K562 (cell line): ENCODE measurements at regions not wholly inside any gene's neighbourhood (a gene's known extent, or its start where the extent isn't known, plus 50 kb on each side); places are given as distances from the start of the nearest gene placed in this dataset.

Experiments
- ATAC-seq: fragments of 200-7000 bp; cut with Tn5 transposase; 3 replicates; pipeline ENCODE4 v1.9.1; 2020; ENCODE audit warnings: moderate library complexity
- BruUV-seq: library from RNA; stranded (reverse); fragments of 400-500 nt; replicated peaks from 2 replicates; lab custom pipeline; 2021; lab: Mats Ljungman, UMichigan
- CTCF ChIA-PET: fragments of 300-600 bp; formaldehyde crosslinking; extraction: SDS; loops from one replicate; lab custom pipeline; 2021; ENCODE audit warnings: low intra/inter-chr PET ratio; lab: Yijun Ruan, JAX
- POLR2A ChIA-PET: fragments of 300-600, 350-650 bp; sonication (Branson Sonifier 250); formaldehyde crosslinking; extraction: SDS; loops from one replicate; lab custom pipeline; 2021; ENCODE audit warnings: antibody characterized with exemption, inconsistent platforms; lab: Yijun Ruan, JAX
- DNase-seq, 4 experiments: peaks; one replicate each; pipeline versions ENCODE4 v3.0.0 to v3.0.0-alpha.2; 2011 to 2018; ENCODE audit warnings: low spot score in 3 of 4, mixed read lengths in 3 of 4; ENCODE audit errors: extremely low read depth in 1 of 4
- FAIRE-seq: peaks from 2 replicates; lab custom pipeline; 2011; peaks lifted over from hg19 to GRCh38; lab: Jason Lieb, UNC
- H2AFZ ChIP-seq: 2 replicates; pipeline ENCODE4 v1.6.0; 2011; ENCODE audit warnings: low read depth, low read length, control low read depth, inconsistent platforms
- H3K27ac ChIP-seq: fragments of 200-600 bp; 3 replicates; pipeline ENCODE4 v1.8.0; 2011; ENCODE audit warnings: low read depth, mild to moderate bottlenecking, control low read depth, inconsistent platforms, low read length, moderate library complexity, mixed read lengths; ENCODE audit errors: extremely low read depth
- H3K27me3 ChIP-seq, 2 experiments: fragments of 300-600 bp in 1 of 2; 2 replicates in 1 of 2; 3 replicates in 1 of 2; pipeline versions ENCODE4 v1.6.0 to v1.8.0; 2011; ENCODE audit warnings: inconsistent platforms in 2 of 2, low read length in 2 of 2, mild to moderate bottlenecking in 1 of 2, mixed read lengths in 1 of 2, moderate library complexity in 1 of 2; ENCODE audit not compliant: control insufficient read depth in 2 of 2, insufficient read depth in 2 of 2
- H3K36me3 ChIP-seq: fragments of 300-600 bp; 3 replicates; pipeline ENCODE4 v1.8.0; 2011; ENCODE audit warnings: mild to moderate bottlenecking, low read length, inconsistent platforms; ENCODE audit not compliant: control insufficient read depth, insufficient read depth
- H3K4me1 ChIP-seq, 2 experiments: fragments of 200-600 bp in 1 of 2; replicated peaks in 1 of 2; 2 replicates in 1 of 2; 3 replicates in 1 of 2; pipeline versions ENCODE4 v1.5.1 to v1.8.0; 2011; ENCODE audit warnings: inconsistent platforms in 2 of 2, low read length in 2 of 2, mild to moderate bottlenecking in 1 of 2, mixed read lengths in 1 of 2, moderate library complexity in 1 of 2; ENCODE audit not compliant: control insufficient read depth in 2 of 2, insufficient read depth in 2 of 2
- H3K4me2 ChIP-seq: 2 replicates; pipeline ENCODE4 v1.6.1; 2011; ENCODE audit warnings: low read length, control low read depth, inconsistent platforms, mixed read lengths; ENCODE audit not compliant: insufficient read depth
- H3K4me3 ChIP-seq: fragments of 200-600 bp; sonication (generic), shearing (Covaris generic); 2 replicates; pipeline ENCODE4 v1.5.1; 2016; ENCODE audit warnings: control low read depth, inconsistent platforms
- H3K79me2 ChIP-seq: fragments of 200-600 bp; 3 replicates; pipeline ENCODE4 v1.8.0; 2011; ENCODE audit warnings: low read length, inconsistent platforms; ENCODE audit not compliant: control insufficient read depth, insufficient read depth
- H3K9ac ChIP-seq, 2 experiments: 2 replicates each; pipeline versions ENCODE4 v1.6.0 to v1.6.1; 2011; ENCODE audit warnings: low read depth in 2 of 2, low read length in 2 of 2, control low read depth in 1 of 2, inconsistent platforms in 1 of 2, mild to moderate bottlenecking in 1 of 2, mixed read lengths in 1 of 2; ENCODE audit not compliant: insufficient read depth in 1 of 2
- H3K9me1 ChIP-seq: one replicate; pipeline ENCODE4 v1.6.0; 2011; ENCODE audit warnings: inconsistent platforms, mild to moderate bottlenecking, low read length, moderate library complexity; ENCODE audit not compliant: control insufficient read depth, insufficient read depth
- H3K9me3 ChIP-seq: replicated peaks from 2 replicates; pipeline ENCODE4 v1.5.1; 2011; ENCODE audit warnings: low read depth, low read length, inconsistent platforms; ENCODE audit not compliant: control insufficient read depth, insufficient read depth
- H4K20me1 ChIP-seq: replicated peaks from 2 replicates; pipeline ENCODE4 v1.6.1; 2011; ENCODE audit warnings: low read length, inconsistent platforms, mixed read lengths; ENCODE audit not compliant: control insufficient read depth, insufficient read depth
- ARID1B ChIP-seq: fragments of 450-650 bp; IDR thresholded peaks from 2 replicates; pipeline ENCODE4 v1.6.1; 2016; ENCODE audit warnings: antibody characterized with exemption, mild to moderate bottlenecking, inconsistent platforms
- CHD1 ChIP-seq: fragments of 200-600 bp; sonication (generic); IDR thresholded peaks from one replicate; pipeline ENCODE4 v1.6.1; 2012; ENCODE audit warnings: mild to moderate bottlenecking, moderate library complexity, low read length, inconsistent platforms
- CSDE1 ChIP-seq, 2 experiments: fragments of 450-650 bp; IDR thresholded peaks; 2 replicates each; pipeline ENCODE4 v1.6.1; 2016; ENCODE audit warnings: mild to moderate bottlenecking in 1 of 2
- FOXK2 ChIP-seq, 2 experiments: fragments of 450-650 bp; IDR thresholded peaks in 1 of 2; conservative IDR thresholded peaks in 1 of 2; 2 replicates each; pipeline ENCODE4 v1.6.1; 2016; ENCODE audit warnings: low read depth in 2 of 2, mild to moderate bottlenecking in 1 of 2
- HNRNPL ChIP-seq: fragments of 200-400 bp; formaldehyde crosslinking; IDR thresholded peaks from 2 replicates; pipeline ENCODE4 v1.6.1; 2017; ENCODE audit warnings: low read depth, mild to moderate bottlenecking, low read length
- IRF1 ChIP-seq: sonication (generic); formaldehyde crosslinking; IDR thresholded peaks from 2 replicates; pipeline ENCODE4 v1.8.0; 2022; ENCODE audit warnings: missing genetic modification reagents, mild to moderate bottlenecking, borderline replicate concordance
- MAFG ChIP-seq: fragments of 450-650 bp; conservative IDR thresholded peaks from 2 replicates; pipeline ENCODE4 v1.6.1; 2016; ENCODE audit warnings: missing genetic modification characterization, missing compliant biosample characterization
- MBD2 ChIP-seq: sonication (generic); IDR thresholded peaks from 2 replicates; pipeline ENCODE4 v1.6.1; 2016; ENCODE audit warnings: low read depth, borderline replicate concordance
- MTA1 ChIP-seq: fragments of 450-650 bp; IDR thresholded peaks from 2 replicates; pipeline ENCODE4 v1.6.1; 2017; ENCODE audit warnings: borderline replicate concordance
- POU5F1 ChIP-seq: fragments of 150-350 bp; IDR thresholded peaks from 2 replicates; pipeline ENCODE4 v1.6.1; 2014; ENCODE audit warnings: borderline replicate concordance, low read length, low read depth, mild to moderate bottlenecking; ENCODE audit not compliant: partially characterized antibody
- ZBTB2 ChIP-seq: fragments of 450-650 bp; IDR thresholded peaks from 2 replicates; pipeline ENCODE4 v1.6.1; 2016; ENCODE audit warnings: antibody characterized with exemption
- ZNF212 ChIP-seq: fragments of 450-650 bp; formaldehyde crosslinking; IDR thresholded peaks from 2 replicates; pipeline ENCODE4 v1.4.0; 2020; ENCODE audit warnings: mild to moderate bottlenecking
- ZNF699 ChIP-seq: fragments of 250-450 bp; sonication (Bioruptor Pico); IDR thresholded peaks from 2 replicates; pipeline ENCODE4 v1.8.0; 2021; ENCODE audit warnings: mild to moderate bottlenecking, moderate library complexity; ENCODE audit not compliant: insufficient replicate concordance
- WGBS: fragments of 100-300 bp; shearing (Covaris generic); methylation state at CpG from one replicate; pipeline ENCODE4 v1.1.6; 2016; ENCODE audit warnings: low coverage, mixed read lengths; ENCODE audit not compliant: insufficient coverage; ENCODE audit errors: missing lambda C conversion rate; 5-methylcytosine and 5-hydroxymethylcytosine counted together
- in situ Hi-C: fragments of 300-500 bp; cut with MboI; formaldehyde crosslinking; loops from 4 replicates; pipeline ENCODE4 v1.15.0; 2018; ENCODE audit warnings: inconsistent platforms, mixed read lengths
- intact Hi-C: fragments of 100-400 bp; cut with micrococcal nuclease; formaldehyde crosslinking; loops from 2 replicates; pipeline ENCODE4 v1.14.2; 2022

GRCh38 chr1:79945391-79945790 lies 938.9 kb upstream of the ADGRL4 start (continued):
- no peak for TF ChIP-seq POU5F1
- TF ChIP-seq ZNF699 (CRISPR knock-in tag), result no peak
- no peak for TF ChIP-seq CHD1
- TF ChIP-seq MTA1, result no peak
- no peak for TF ChIP-seq IRF1

- H3K36me3 ChIP-seq, result no peaks in the 10 kb centered on the region
- H3K4me2 ChIP-seq, result no peak overlapping the region
- H3K27ac ChIP-seq, result no peak overlapping the region
- no peaks in the 10 kb centered on the region for H4K20me1 ChIP-seq
- no peaks in the 10 kb centered on the region for H3K4me1 ChIP-seq
- intact Hi-C loops, result no loop called here
- WGBS, result 0% methylated on average over 2 of the region's 2 CpGs
- FAIRE-seq, result no peak
- no peak for DNase-seq
- H2AFZ ChIP-seq, result no peak overlapping the region
- no TSS peak for BruUV-seq
- TF ChIP-seq MAFG (tag) (no peak), FOXK2 (conservative IDR thresholded peaks at IDR 0.05 in 1 of 2, IDR thresholded peaks at IDR 0.05 in 1 of 2; ENCODE audit: low read depth in 2 of 2) (no peak), ARID1B (no peak), CSDE1 (IDR thresholded peaks at IDR 0.05) (no peak), MBD2 (no peak), ZBTB2 (no peak), HNRNPL (no peak), ZNF212 (no peak)
- TF ChIP-seq, all 486 proteins: peak for 0
- in situ Hi-C loops, result no loop called here
- no peak for ATAC-seq
- Histone ChIP-seq H3K9me3 (no peaks in the 10 kb centered on the region), H3K79me2 (no peaks in the 10 kb centered on the region), H3K9ac (no peak overlapping the region), H3K9me1 (no peaks in the 10 kb centered on the region), H3K27me3 (no peaks in the 10 kb centered on the region), H3K4me3 (no peak overlapping the region)
- ChIA-PET CTCF (no interaction called here), POLR2A (no interaction called here)
Observed at GRCh38 chr1:79929356-79929755, 922.8 kb upstream of the ADGRL4 start.
